Suppressor macrophage (primary cell): ENCODE measurements at regions not wholly inside any gene's neighbourhood (a gene's known extent, or its start where the extent isn't known, plus 50 kb on each side); places are given as distances from the start of the nearest gene placed in this dataset.

Experiments
- DNase-seq, 4 experiments: peaks; one replicate each; pipeline ENCODE4 v3.0.0-alpha.2; 2020 to 2022

GRCh38 chr5:104267320-104268015, 704.9 kb upstream of the NUDT12 start:
- no peak for DNase-seq

- no peak for DNase-seq
Observed at GRCh38 chr5:104266161-104266560, 703.6 kb upstream of the NUDT12 start.

- DNase-seq: no peak
Observed at GRCh38 chr5:104265531-104266140, 703.0 kb upstream of the NUDT12 start.

- DNase-seq: no peak
Observed at GRCh38 chr5:104247260-104247659, 684.7 kb upstream of the NUDT12 start.

GRCh38 chr5:104241046-104241445, 678.5 kb upstream of the NUDT12 start:
- no peak for DNase-seq

GRCh38 chr5:104237586-104237985, 675.0 kb upstream of the NUDT12 start:
- DNase-seq: no peak

GRCh38 chr5:104223885-104224773, 661.5 kb upstream of the NUDT12 start:
- DNase-seq: no peak

GRCh38 chr5:104218200-104218599, 655.6 kb upstream of the NUDT12 start:
- DNase-seq: no peak

- no peak for DNase-seq
Observed at GRCh38 chr5:104213216-104213615, 650.6 kb upstream of the NUDT12 start.

GRCh38 chr5:104199771-104200170, 637.2 kb upstream of the NUDT12 start:
- no peak for DNase-seq

GRCh38 chr5:104198156-104198555, 635.6 kb upstream of the NUDT12 start:
- no peak for DNase-seq

- DNase-seq: no peak
Observed at GRCh38 chr5:104189909-104190308, 627.3 kb upstream of the NUDT12 start.

- DNase-seq: no peak
Observed at GRCh38 chr5:104189031-104189430, 626.4 kb upstream of the NUDT12 start.

- no peak for DNase-seq
Observed at GRCh38 chr5:104187656-104188055, 625.1 kb upstream of the NUDT12 start.

GRCh38 chr5:104186510-104186909, 623.9 kb upstream of the NUDT12 start:
- no peak for DNase-seq

- DNase-seq: no peak
Observed at GRCh38 chr5:104186100-104186499, 623.5 kb upstream of the NUDT12 start.

GRCh38 chr5:104184264-104184663, 621.7 kb upstream of the NUDT12 start:
- no peak for DNase-seq

- peak; percentile 13 to 21 (median 16) for DNase-seq
Observed at GRCh38 chr5:104178829-104179456, 616.4 kb upstream of the NUDT12 start.

GRCh38 chr5:104178066-104178465, 615.5 kb upstream of the NUDT12 start:
- no peak for DNase-seq

- no peak for DNase-seq
Observed at GRCh38 chr5:104177651-104178050, 615.1 kb upstream of the NUDT12 start.

- no peak for DNase-seq
Observed at GRCh38 chr5:104172976-104173375, 610.4 kb upstream of the NUDT12 start.

- DNase-seq: no peak
Observed at GRCh38 chr5:104171958-104172690, 609.5 kb upstream of the NUDT12 start.
